ENCODE measurements at regions not wholly inside any gene's neighbourhood (a gene's known extent, or its start where the extent isn't known, plus 50 kb on each side); places are given as distances from the start of the nearest gene placed in this dataset.

- DNase-seq (no peak), ATAC-seq (ENCODE audit: low FRiP score in 2 of 2) (no peak)
- Histone ChIP-seq H3K4me3 (no peak overlapping the region), H3K27ac (no peak overlapping the region), H3K4me1 (no peaks in the 10 kb centered on the region), H3K9me3 (no peaks in the 10 kb centered on the region), H3K36me3 (no peaks in the 10 kb centered on the region), H3K27me3 (no peaks in the 10 kb centered on the region)
- TF ChIP-seq CTCF (IDR thresholded peaks at IDR 0.05) = no peak
- TF ChIP-seq POLR2AphosphoS5 (IDR thresholded peaks at IDR 0.05) = no peak
- TF ChIP-seq EP300 (IDR thresholded peaks at IDR 0.05) = no peak
- TF ChIP-seq POLR2A (IDR thresholded peaks at IDR 0.05) = no peak
- 75 to 78% methylated on average over 1 to 4 of the region's 4 CpGs for WGBS, 2 donors
These were observed 138.0 kb upstream of the THY1 start for GRCh38 chr11:119560961-119561360.

- TF ChIP-seq POLR2A (IDR thresholded peaks at IDR 0.05) (no peak), POLR2AphosphoS5 (IDR thresholded peaks at IDR 0.05) (no peak), EP300 (IDR thresholded peaks at IDR 0.05) (no peak), CTCF (IDR thresholded peaks at IDR 0.05) (no peak)
- Histone ChIP-seq H3K36me3 (no peaks in the 10 kb centered on the region), H3K27ac (no peak overlapping the region), H3K4me3 (no peak overlapping the region), H3K9me3 (no peaks in the 10 kb centered on the region), H3K4me1 (no peaks in the 10 kb centered on the region), H3K27me3 (no peaks in the 10 kb centered on the region)
- no peak for ATAC-seq (ENCODE audit: low FRiP score in 2 of 2)
- DNase-seq = peak in 1 of 2 donors; percentile 30
- 57 to 75% methylated on average over 4 to 6 of the region's 6 CpGs for WGBS, 2 donors
These were observed 137.3 kb upstream of the THY1 start for GRCh38 chr11:119560291-119560690.

- H3K4me1 ChIP-seq = no peaks in the 10 kb centered on the region
- no peak for ATAC-seq (ENCODE audit: low FRiP score in 2 of 2)
- H3K9me3 ChIP-seq = peaks cover 0 to 4% (median 4%) of the 10 kb centered on the region in 4 donors
- no peaks in the 10 kb centered on the region for H3K36me3 ChIP-seq
- TF ChIP-seq CTCF (IDR thresholded peaks at IDR 0.05) (no peak), POLR2AphosphoS5 (IDR thresholded peaks at IDR 0.05) (no peak), POLR2A (IDR thresholded peaks at IDR 0.05) (no peak), EP300 (IDR thresholded peaks at IDR 0.05) (no peak)
- H3K27ac ChIP-seq = no peak overlapping the region
- H3K27me3 ChIP-seq = no peaks in the 10 kb centered on the region
- no peak for DNase-seq
- H3K4me3 ChIP-seq = no peak overlapping the region
These were observed 129.1 kb upstream of the THY1 start for GRCh38 chr11:119552106-119552485.

- H3K27ac ChIP-seq = no peak overlapping the region
- no peaks in the 10 kb centered on the region for H3K36me3 ChIP-seq
- no peaks in the 10 kb centered on the region for H3K4me1 ChIP-seq
- no peak for ATAC-seq (ENCODE audit: low FRiP score in 2 of 2)
- no peak overlapping the region for H3K4me3 ChIP-seq
- DNase-seq = no peak
- peaks cover 0 to 8% (median 5%) of the 10 kb centered on the region in 4 donors for H3K9me3 ChIP-seq
- no peaks in the 10 kb centered on the region for H3K27me3 ChIP-seq
- TF ChIP-seq POLR2A (IDR thresholded peaks at IDR 0.05) (no peak), CTCF (IDR thresholded peaks at IDR 0.05) (no peak), POLR2AphosphoS5 (IDR thresholded peaks at IDR 0.05) (no peak), EP300 (IDR thresholded peaks at IDR 0.05) (no peak)
- WGBS, 2 donors = 55 to 63% methylated on average over 5 of the region's 5 CpGs
These were observed 128.6 kb upstream of the THY1 start for GRCh38 chr11:119551420-119552105.
